ENCODE measurements at regions not wholly inside any gene's neighbourhood (a gene's known extent, or its start where the extent isn't known, plus 50 kb on each side); places are given as distances from the start of the nearest gene placed in this dataset.

DNA sequence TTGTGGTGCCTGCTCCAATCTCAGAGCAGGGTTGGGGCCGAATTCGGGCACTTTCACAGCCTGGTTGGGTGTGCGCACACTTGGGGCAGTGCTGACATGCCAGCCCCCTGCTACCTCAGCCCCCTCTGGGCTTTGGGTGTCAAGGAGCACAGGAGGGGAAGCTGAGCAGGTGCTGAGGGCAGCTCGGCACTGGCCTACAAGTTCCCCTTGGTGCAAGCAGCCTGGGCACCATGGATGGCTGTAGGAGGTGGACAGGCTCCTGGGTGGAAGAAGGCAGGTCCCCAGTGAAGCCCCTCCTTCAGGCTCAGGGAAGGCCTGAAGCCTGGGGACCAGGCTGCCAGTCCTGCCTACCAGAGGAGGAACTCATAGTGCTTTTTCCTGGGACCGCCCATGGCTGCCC is 326.6 kb downstream of the NDFIP2 start:
- no peak for DNase-seq (ENCODE audit: low spot score in 2 of 2, unreplicated experiment in 2 of 2)
- no peaks in the 10 kb centered on the region for H3K9me3 Mint-ChIP-seq
- H3K4me3 Mint-ChIP-seq = no peak overlapping the region
- H3K27ac Mint-ChIP-seq = no peak overlapping the region
- no peaks in the 10 kb centered on the region for H3K27me3 Mint-ChIP-seq (ENCODE audit: low read depth)
- no peaks in the 10 kb centered on the region for H3K36me3 Mint-ChIP-seq
- peaks cover 58% of the 10 kb centered on the region for H3K4me1 Mint-ChIP-seq
- TF ChIP-seq, protein P1, sequence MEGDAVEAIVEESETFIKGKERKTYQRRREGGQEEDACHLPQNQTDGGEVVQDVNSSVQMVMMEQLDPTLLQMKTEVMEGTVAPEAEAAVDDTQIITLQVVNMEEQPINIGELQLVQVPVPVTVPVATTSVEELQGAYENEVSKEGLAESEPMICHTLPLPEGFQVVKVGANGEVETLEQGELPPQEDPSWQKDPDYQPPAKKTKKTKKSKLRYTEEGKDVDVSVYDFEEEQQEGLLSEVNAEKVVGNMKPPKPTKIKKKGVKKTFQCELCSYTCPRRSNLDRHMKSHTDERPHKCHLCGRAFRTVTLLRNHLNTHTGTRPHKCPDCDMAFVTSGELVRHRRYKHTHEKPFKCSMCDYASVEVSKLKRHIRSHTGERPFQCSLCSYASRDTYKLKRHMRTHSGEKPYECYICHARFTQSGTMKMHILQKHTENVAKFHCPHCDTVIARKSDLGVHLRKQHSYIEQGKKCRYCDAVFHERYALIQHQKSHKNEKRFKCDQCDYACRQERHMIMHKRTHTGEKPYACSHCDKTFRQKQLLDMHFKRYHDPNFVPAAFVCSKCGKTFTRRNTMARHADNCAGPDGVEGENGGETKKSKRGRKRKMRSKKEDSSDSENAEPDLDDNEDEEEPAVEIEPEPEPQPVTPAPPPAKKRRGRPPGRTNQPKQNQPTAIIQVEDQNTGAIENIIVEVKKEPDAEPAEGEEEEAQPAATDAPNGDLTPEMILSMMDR (IDR thresholded peaks at IDR 0.05; ENCODE audit: unreplicated experiment) = no peak

DNA sequence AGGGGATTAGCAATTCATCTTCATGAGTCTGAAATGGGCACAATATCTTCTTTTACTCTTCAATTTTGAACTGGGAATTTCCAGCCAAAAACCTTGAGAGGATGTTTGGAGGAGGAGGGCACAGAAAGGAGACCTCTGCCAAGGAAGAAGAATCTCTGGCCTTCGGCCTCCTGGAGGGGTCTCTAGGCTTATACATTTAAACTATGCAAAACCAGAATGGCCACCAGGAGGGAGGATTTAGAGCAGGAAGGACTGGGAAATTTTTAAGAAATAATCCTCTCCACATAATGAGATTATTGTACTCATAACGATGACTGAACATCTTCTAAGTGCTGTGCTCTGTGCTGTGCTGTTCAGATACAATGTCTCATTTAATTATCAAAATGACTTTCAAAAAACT is 325.9 kb downstream of the NDFIP2 start:
- Mint-ChIP-seq H3K27me3 (ENCODE audit: low read depth) (no peaks in the 10 kb centered on the region), H3K4me3 (no peak overlapping the region), H3K36me3 (no peaks in the 10 kb centered on the region), H3K27ac (no peak overlapping the region), H3K4me1 (peaks cover 53% of the 10 kb centered on the region), H3K9me3 (no peaks in the 10 kb centered on the region)
- TF ChIP-seq, protein P1 (IDR thresholded peaks at IDR 0.05; ENCODE audit: unreplicated experiment) = no peak
- DNase-seq (ENCODE audit: low spot score in 2 of 2, unreplicated experiment in 2 of 2) = no peak

DNA sequence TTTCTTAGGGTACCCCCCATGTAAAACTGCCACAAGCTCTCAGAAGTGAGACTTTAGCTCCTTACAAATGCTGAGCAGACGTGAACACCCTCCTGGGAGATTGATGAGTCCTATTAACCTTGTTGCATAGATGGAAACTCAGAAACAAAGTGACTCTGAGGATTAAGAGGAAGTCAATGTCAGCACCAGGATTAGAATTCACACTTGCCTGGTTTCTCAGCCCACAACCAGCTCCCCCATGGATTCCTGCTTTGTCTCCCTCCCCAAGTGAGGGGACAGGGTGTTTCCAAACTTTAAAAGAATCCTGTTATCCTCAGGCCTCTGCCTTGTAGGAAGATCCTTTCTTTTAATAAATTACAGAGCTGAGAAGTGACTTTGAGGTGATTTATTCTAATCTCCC is 324.4 kb downstream of the NDFIP2 start:
- TF ChIP-seq, protein P1 (IDR thresholded peaks at IDR 0.05; ENCODE audit: unreplicated experiment) = no peak
- Mint-ChIP-seq H3K36me3 (no peaks in the 10 kb centered on the region), H3K27ac (no peak overlapping the region), H3K4me1 (peaks cover 39% of the 10 kb centered on the region), H3K9me3 (no peaks in the 10 kb centered on the region), H3K27me3 (ENCODE audit: low read depth) (no peaks in the 10 kb centered on the region), H3K4me3 (no peak overlapping the region)
- DNase-seq (ENCODE audit: low spot score in 2 of 2, unreplicated experiment in 2 of 2) = no peak

DNA sequence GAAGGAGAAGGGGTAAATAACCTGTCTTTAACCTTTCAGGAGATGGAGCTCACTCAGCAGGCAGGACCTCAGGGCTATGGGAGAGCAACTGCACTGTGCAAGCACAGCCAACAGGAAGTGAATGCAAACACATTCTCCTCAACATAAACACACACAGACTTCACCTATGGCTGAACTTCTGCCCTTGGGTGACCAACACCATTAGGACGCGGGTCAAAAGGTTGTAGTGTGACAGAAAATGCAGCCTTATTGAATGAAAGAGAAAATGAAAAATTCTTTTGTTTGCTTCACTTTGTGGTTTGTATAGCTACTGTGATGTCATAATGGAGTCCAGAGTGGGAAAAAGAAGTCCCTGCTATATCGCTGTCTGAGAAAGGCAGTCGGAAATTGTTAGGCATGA is 323.0 kb downstream of the NDFIP2 start:
- Mint-ChIP-seq H3K36me3 (no peaks in the 10 kb centered on the region), H3K4me1 (peaks cover 45% of the 10 kb centered on the region), H3K9me3 (no peaks in the 10 kb centered on the region), H3K4me3 (no peak overlapping the region), H3K27ac (no peak overlapping the region), H3K27me3 (ENCODE audit: low read depth) (no peaks in the 10 kb centered on the region)
- TF ChIP-seq, protein P1 (IDR thresholded peaks at IDR 0.05; ENCODE audit: unreplicated experiment) = no peak
- no peak for DNase-seq (ENCODE audit: low spot score in 2 of 2, unreplicated experiment in 2 of 2)

DNA sequence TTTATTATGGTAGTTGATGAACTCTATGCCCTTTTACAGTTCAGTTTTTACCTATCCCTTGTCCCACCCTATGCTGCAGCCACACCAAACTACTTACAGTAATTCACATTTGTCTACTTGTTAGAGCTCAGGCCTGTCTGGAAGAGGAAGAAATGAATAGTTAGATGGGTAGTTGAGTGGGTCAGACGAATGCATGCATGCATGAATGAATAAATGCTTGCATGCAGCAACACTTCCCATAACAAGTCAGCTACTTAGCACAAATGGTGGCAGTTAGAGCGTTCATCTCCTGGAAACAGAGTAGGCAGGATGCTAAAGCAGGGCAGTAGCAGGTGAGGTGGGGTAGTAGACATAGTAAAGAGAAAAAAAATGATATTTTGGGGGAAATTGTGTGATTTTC is 322.3 kb downstream of the NDFIP2 start:
- Mint-ChIP-seq H3K27me3 (ENCODE audit: low read depth) (no peaks in the 10 kb centered on the region), H3K27ac (no peak overlapping the region), H3K9me3 (no peaks in the 10 kb centered on the region), H3K36me3 (no peaks in the 10 kb centered on the region), H3K4me1 (peaks cover 48% of the 10 kb centered on the region), H3K4me3 (no peak overlapping the region)
- TF ChIP-seq, protein P1 (IDR thresholded peaks at IDR 0.05; ENCODE audit: unreplicated experiment) = no peak
- no peak for DNase-seq (ENCODE audit: low spot score in 2 of 2, unreplicated experiment in 2 of 2)
